HG02763 (cell line): ENCODE measurements at regions not wholly inside any gene's neighbourhood (a gene's known extent, or its start where the extent isn't known, plus 50 kb on each side); places are given as distances from the start of the nearest gene placed in this dataset.

Source experiments
- ATAC-seq: cut with Tn5 transposase; IDR thresholded peaks from one replicate; pipeline ENCODE4 v1.9.1; 2021; ENCODE audit warnings: mild to moderate bottlenecking, moderate library complexity; ENCODE audit not compliant: unreplicated experiment

- ATAC-seq = no peak
Measured at GRCh38 chr7:50174948-50175347, 81.9 kb upstream of the ZPBP start.

GRCh38 chr7:50166997-50167965 lies 74.2 kb upstream of the ZPBP start:
- no peak for ATAC-seq

- no peak for ATAC-seq
Measured at GRCh38 chr7:50164559-50165170, 71.6 kb upstream of the ZPBP start.

GRCh38 chr7:50160206-50160605 lies 67.2 kb upstream of the ZPBP start:
- no peak for ATAC-seq

- no peak for ATAC-seq
Measured at GRCh38 chr7:50159154-50159553, 66.1 kb upstream of the ZPBP start.

GRCh38 chr7:50156706-50157105 lies 63.7 kb upstream of the ZPBP start:
- no peak for ATAC-seq

- no peak for ATAC-seq
Measured at GRCh38 chr7:50156163-50156562, 63.1 kb upstream of the ZPBP start.

- no peak for ATAC-seq
Measured at GRCh38 chr7:50155755-50156154, 62.7 kb upstream of the ZPBP start.

- no peak for ATAC-seq
Measured at GRCh38 chr7:50153995-50154394, 60.9 kb upstream of the ZPBP start.

- ATAC-seq = no peak
Measured at GRCh38 chr7:50153148-50153547, 60.1 kb upstream of the ZPBP start.

- ATAC-seq = no peak
Measured at GRCh38 chr7:50152486-50152885, 59.4 kb upstream of the ZPBP start.

- no peak for ATAC-seq
Measured at GRCh38 chr7:50151661-50152060, 58.6 kb upstream of the ZPBP start.

GRCh38 chr7:50151001-50151400 lies 58.0 kb upstream of the ZPBP start:
- ATAC-seq = no peak

GRCh38 chr7:50149369-50149768 lies 56.3 kb upstream of the ZPBP start:
- ATAC-seq = no peak

- peak; percentile 52 for ATAC-seq
Measured at GRCh38 chr7:50147951-50148808, 55.1 kb upstream of the ZPBP start.

- no peak for ATAC-seq
Measured at GRCh38 chr7:50146692-50147091, 53.6 kb upstream of the ZPBP start.

GRCh38 chr7:50145801-50146338 lies 52.8 kb upstream of the ZPBP start:
- peak; percentile 47 for ATAC-seq

GRCh38 chr7:50145226-50145625 lies 52.2 kb upstream of the ZPBP start:
- ATAC-seq = no peak
